ENCODE measurements at regions not wholly inside any gene's neighbourhood (a gene's known extent, or its start where the extent isn't known, plus 50 kb on each side); places are given as distances from the start of the nearest gene placed in this dataset.

DNA sequence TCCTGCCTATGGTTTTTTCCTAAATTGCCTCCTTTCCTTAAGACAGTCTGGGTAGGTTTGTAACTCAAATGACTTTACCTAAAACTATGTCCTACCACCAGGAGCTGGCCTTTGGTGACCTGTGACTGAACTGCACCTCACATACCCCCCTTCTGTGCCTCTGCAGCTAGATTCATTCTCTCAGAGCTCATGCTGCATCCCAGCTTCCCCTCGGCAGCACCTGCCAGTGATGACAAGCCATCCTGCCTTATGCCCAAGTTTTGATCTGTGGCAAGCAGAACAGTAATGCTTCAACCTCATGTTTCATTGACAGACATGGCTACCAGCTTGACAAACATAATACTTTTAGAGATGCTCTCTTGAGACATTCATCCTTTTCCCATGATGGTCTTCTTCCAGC, 141.9 kb downstream of the TSEN15 start:
- TF ChIP-seq, protein P1, sequence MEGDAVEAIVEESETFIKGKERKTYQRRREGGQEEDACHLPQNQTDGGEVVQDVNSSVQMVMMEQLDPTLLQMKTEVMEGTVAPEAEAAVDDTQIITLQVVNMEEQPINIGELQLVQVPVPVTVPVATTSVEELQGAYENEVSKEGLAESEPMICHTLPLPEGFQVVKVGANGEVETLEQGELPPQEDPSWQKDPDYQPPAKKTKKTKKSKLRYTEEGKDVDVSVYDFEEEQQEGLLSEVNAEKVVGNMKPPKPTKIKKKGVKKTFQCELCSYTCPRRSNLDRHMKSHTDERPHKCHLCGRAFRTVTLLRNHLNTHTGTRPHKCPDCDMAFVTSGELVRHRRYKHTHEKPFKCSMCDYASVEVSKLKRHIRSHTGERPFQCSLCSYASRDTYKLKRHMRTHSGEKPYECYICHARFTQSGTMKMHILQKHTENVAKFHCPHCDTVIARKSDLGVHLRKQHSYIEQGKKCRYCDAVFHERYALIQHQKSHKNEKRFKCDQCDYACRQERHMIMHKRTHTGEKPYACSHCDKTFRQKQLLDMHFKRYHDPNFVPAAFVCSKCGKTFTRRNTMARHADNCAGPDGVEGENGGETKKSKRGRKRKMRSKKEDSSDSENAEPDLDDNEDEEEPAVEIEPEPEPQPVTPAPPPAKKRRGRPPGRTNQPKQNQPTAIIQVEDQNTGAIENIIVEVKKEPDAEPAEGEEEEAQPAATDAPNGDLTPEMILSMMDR (IDR thresholded peaks at IDR 0.05): no peak

DNA sequence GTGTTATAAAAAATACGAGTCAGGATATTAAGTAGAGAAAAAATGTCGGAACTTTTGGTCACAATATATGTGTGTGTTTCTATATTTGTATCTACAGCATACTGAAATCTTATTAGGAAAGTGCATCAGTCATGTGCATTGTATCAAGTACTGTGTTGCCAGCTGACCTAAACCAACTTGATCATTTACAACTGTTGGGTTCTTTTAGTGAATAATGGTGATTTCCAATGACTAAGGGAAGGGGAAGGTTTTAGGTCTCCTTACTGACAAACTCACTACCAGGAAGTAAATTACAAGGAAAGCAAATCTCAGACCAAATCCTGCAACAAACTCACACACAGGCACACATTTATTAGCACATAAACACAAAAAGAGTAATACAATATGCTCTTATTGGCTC, 142.7 kb downstream of the TSEN15 start:
- TF ChIP-seq, protein P1 (IDR thresholded peaks at IDR 0.05): no peak

DNA sequence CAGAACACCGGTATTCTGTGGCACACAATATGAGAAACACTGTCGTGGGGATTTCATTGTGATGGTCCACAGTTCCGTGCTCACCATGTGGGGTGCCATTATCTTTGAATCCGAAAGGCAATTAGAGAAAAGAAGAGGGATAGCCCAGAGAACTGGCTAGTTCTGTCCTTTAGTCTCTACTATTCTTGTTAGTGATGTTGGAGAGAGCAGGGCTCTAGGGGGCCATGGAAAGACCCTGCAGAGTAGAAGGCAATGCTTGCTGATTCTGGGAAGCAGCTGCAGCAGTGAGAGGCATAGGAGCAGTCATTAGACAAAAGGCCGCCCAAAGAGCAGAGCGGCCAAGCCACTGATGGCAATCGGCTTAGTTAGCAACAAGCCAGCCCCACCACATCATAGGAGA, 146.3 kb downstream of the TSEN15 start:
- TF ChIP-seq, protein P1 (IDR thresholded peaks at IDR 0.05): no peak

GRCh38 chr1:184199036-184199435, 147.5 kb downstream of the TSEN15 start:
- TF ChIP-seq, protein P1 (IDR thresholded peaks at IDR 0.05): no peak

DNA sequence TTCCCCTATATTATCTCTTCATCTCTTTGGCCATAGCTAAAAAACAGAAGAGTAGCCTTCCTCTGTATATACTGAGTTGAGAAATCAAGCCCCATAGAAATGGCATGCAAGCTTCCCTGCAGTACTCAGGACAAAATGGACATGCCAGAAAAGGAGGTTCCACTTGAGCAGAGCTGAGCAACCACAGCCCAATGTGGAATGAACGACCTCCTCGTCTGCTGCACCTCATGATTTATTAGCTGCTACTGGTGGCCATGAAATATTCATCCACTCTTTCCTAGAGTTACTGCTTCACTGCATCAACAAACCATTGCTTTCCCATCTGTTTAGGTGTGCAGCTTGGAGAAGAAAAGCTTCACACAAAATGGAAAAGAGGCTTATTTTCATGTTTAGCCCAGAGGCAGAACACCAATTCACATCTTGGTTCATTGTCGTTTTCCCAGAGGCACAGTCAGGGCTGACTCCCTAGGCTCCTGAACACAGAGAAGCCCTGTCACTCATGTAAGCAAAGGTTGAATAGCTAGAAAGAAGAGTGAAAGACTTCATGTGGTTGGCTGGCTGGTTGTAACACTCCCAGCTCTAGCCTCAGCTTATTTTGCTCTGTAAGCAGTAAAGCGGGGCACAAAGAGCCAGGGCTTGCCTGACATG, 148.0 kb downstream of the TSEN15 start:
- TF ChIP-seq, protein P1 (IDR thresholded peaks at IDR 0.05): no peak

DNA sequence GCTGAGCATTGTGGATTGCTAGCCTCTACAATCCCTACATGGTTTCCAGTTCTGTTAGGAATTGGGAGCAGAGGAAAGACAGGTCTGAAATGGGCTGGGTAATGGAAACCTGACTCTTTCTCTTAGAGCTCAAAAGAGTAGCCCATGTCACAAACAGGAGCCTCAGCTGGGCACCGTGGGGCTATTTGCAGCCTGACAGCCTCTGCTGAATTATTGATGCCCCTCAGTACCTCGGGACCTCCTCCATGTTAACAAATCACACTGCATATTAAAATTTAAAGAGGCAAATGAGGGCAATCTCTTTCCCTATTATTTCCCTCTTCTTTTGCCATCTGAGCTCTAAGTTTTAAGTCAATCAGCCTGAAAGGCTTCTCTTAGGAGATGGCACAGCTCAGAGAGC, 157.1 kb downstream of the TSEN15 start:
- TF ChIP-seq, protein P1 (IDR thresholded peaks at IDR 0.05): no peak

DNA sequence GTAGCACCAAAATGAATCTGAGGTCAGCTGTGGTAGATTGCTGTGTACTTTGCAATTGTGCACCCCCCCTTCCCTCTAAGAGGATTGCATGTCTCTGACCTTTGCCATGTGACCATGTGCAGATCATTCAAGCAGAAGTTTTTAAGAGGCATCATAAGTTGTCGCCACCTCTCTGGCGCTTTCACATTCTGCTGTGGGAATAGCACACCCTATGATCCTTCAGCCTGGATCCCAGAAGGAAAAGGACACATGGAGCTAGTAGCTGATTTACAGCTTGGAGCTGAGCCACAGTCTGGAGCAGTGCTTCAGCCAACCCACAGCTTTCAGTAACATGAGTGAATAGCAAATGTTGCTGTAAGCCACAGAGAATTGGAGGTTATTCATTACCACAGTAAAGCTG, 158.5 kb downstream of the TSEN15 start:
- TF ChIP-seq, protein P1 (IDR thresholded peaks at IDR 0.05): no peak

DNA sequence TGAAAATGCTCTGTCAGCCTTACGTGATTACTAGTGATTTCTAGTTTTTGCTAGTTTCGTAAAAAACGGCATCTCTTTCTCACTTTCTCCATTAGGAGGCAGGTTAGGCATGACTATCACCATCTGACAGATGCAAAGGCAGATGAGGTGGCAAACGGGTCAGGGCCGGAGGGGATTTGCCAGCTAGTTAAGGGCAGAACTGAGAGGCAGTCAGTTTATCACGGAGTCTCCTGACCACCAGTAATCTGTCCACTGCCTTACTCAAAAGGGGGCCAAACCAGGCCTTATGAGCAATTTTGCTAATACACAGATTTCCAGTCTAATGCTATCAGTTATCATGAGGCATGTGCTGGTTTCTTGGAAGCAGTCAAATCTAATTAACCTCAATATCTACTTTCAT, 159.3 kb downstream of the TSEN15 start:
- TF ChIP-seq, protein P1 (IDR thresholded peaks at IDR 0.05): no peak
